ENCODE measurements at regions not wholly inside any gene's neighbourhood (a gene's known extent, or its start where the extent isn't known, plus 50 kb on each side); places are given as distances from the start of the nearest gene placed in this dataset.

DNA sequence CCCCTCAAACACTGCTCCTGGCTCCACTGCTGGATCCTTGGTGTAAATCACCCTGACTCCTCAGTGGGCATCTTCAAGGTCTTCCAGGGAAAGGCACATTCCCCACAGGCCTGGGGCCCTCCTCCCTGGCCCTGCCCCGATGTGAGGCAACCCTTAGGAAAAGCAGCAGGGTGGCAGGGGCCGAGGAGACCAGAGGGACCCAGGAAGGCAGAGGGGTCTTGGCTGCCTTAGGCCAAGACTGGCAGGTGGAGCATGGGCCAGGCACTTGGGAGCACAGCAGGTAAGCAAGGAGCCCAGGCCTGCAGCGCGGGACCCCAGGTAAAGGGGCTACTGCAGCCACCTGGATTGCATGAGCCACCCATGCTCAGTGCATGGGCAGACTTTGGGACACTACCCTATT lies 96.9 kb downstream of the GYPC start:
- ChIA-PET CTCF (no interaction called here), POLR2A (no interaction called here)
- Histone ChIP-seq H3K9me3 (ENCODE audit: control insufficient read depth, insufficient read depth, low read length) (no peaks in the 10 kb centered on the region), H3K27ac (ENCODE audit: low read depth, low read length) (no peak overlapping the region), H3K27me3 (ENCODE audit: control insufficient read depth, insufficient read depth, low read length) (no peaks in the 10 kb centered on the region), H3K4me3 (ENCODE audit: low read depth, low read length) (no peak overlapping the region)
- TF ChIP-seq, protein P1, sequence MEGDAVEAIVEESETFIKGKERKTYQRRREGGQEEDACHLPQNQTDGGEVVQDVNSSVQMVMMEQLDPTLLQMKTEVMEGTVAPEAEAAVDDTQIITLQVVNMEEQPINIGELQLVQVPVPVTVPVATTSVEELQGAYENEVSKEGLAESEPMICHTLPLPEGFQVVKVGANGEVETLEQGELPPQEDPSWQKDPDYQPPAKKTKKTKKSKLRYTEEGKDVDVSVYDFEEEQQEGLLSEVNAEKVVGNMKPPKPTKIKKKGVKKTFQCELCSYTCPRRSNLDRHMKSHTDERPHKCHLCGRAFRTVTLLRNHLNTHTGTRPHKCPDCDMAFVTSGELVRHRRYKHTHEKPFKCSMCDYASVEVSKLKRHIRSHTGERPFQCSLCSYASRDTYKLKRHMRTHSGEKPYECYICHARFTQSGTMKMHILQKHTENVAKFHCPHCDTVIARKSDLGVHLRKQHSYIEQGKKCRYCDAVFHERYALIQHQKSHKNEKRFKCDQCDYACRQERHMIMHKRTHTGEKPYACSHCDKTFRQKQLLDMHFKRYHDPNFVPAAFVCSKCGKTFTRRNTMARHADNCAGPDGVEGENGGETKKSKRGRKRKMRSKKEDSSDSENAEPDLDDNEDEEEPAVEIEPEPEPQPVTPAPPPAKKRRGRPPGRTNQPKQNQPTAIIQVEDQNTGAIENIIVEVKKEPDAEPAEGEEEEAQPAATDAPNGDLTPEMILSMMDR (IDR thresholded peaks at IDR 0.05; ENCODE audit: low read depth, low read length): no peak
- no peak for DNase-seq (ENCODE audit: low read depth, low spot score)

DNA sequence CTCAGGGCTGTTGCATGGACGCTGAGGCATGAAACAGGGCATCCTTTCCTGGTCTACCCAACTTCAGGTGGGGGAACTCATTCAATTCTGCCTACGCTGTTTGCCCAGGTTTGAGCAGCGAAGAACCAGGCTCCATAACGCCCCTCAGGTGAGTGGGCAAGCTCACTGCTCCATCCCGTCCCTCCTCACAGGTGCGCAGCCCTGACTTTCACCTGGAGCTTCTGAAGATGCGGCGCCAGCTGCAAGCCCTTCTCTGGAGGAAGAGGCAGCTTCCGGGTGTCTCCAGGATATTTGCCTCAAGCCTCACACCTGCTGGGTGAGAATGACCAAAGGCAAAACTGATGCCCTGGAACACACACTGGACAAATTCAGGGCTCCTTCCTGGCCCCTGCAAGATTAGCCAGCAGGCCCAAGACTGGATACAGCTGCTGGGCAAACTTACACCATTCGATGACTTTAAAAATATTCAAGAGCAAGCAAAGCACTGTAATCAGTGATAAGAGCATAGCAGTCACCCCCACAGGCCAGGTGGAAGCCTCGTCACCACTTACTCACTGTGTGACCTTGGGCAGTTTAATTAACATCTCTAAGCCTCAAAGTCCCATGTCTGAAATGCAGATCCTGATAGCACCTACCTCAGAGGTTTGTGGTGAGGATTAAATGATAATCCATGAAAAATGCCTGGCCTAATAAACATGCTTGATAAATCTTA lies 97.7 kb downstream of the GYPC start:
- ChIA-PET CTCF (no interaction called here), POLR2A (no interaction called here)
- no peak for DNase-seq (ENCODE audit: low read depth, low spot score)

DNA sequence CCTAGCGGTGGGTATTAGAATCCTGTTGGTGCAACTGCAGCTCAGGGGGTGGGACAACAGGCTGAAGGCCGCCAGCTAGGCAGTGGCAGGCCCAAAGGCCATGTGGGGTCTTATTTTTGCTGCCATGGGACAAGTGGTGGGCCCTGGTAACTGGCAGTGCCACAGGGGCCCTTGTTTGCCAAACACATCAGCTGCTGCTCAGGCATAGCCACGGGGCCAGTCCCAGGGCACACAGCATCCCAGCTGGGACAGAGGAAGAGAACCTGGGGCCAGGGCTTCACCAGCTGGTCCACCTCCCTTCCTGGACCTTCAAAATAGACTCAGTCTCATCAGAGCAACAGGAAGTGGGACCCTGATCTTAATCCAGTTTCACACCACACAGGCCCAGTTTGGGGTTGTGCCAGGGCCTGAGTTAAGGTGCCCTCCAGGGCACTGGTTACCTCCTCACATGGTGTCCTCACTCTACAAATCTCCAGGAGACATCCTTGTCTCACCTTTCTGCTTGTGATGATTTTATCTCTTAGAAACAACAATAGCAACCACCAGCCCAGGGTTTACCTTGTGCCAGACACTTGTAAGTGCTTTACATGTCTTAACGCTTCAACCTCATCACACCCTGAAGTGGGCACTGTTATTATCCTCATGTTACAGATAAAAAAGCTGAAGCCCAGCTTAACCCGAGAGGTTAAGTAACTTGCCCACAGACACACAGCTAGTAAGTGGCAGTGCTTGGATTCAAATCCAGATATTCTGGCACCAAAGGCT lies 98.5 kb downstream of the GYPC start:
- H3K27ac ChIP-seq (ENCODE audit: low read depth, low read length): no peak overlapping the region
- H3K27me3 ChIP-seq (ENCODE audit: control insufficient read depth, insufficient read depth, low read length): no peaks in the 10 kb centered on the region
- DNase-seq (ENCODE audit: low read depth, low spot score): no peak
- CTCF ChIA-PET: no interaction called here
- H3K9me3 ChIP-seq (ENCODE audit: control insufficient read depth, insufficient read depth, low read length): no peaks in the 10 kb centered on the region
- POLR2A ChIA-PET: no interaction called here
- no peak overlapping the region for H3K4me3 ChIP-seq (ENCODE audit: low read depth, low read length)
- TF ChIP-seq, protein P1 (IDR thresholded peaks at IDR 0.05; ENCODE audit: low read depth, low read length): no peak

More for the DNA sequence above, 97.7 kb downstream of the GYPC start:
- H3K9me3 ChIP-seq (ENCODE audit: control insufficient read depth, insufficient read depth, low read length): no peaks in the 10 kb centered on the region
- TF ChIP-seq, protein P1 (IDR thresholded peaks at IDR 0.05; ENCODE audit: low read depth, low read length): no peak
- no peak overlapping the region for H3K27ac ChIP-seq (ENCODE audit: low read depth, low read length)
- H3K4me3 ChIP-seq (ENCODE audit: low read depth, low read length): no peak overlapping the region
- H3K27me3 ChIP-seq (ENCODE audit: control insufficient read depth, insufficient read depth, low read length): no peaks in the 10 kb centered on the region

DNA sequence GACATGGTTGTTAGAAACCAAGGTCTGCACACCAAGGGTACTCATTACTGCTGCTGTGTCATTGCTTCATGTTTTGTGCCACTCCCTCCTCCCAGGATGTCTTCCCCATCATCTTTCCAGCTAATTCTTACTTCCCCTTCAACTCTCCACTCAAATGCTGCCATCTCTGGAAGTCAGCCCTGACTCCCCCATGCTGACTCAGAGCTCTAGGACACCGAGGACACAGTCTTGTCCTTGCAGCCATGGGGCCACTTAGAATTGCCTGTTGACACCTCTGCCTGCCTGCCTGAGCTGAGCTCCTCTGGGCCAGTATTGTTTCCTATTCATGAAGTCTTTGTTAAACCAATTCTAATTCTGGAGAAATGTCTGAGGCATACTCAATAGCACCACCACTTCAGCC lies 100.2 kb downstream of the GYPC start:
- TF ChIP-seq, protein P1 (IDR thresholded peaks at IDR 0.05; ENCODE audit: low read depth, low read length): no peak
- Histone ChIP-seq H3K27me3 (ENCODE audit: control insufficient read depth, insufficient read depth, low read length) (no peaks in the 10 kb centered on the region), H3K27ac (ENCODE audit: low read depth, low read length) (no peak overlapping the region), H3K4me3 (ENCODE audit: low read depth, low read length) (no peak overlapping the region), H3K9me3 (ENCODE audit: control insufficient read depth, insufficient read depth, low read length) (no peaks in the 10 kb centered on the region)
- no peak for DNase-seq (ENCODE audit: low read depth, low spot score)
- CTCF ChIA-PET: interaction anchor here (0.6 kb wide), 1 partner anchor 21 kb away, joined by 3 read pairs; no protein-coding TSS in a partner anchor
- POLR2A ChIA-PET: no interaction called here

DNA sequence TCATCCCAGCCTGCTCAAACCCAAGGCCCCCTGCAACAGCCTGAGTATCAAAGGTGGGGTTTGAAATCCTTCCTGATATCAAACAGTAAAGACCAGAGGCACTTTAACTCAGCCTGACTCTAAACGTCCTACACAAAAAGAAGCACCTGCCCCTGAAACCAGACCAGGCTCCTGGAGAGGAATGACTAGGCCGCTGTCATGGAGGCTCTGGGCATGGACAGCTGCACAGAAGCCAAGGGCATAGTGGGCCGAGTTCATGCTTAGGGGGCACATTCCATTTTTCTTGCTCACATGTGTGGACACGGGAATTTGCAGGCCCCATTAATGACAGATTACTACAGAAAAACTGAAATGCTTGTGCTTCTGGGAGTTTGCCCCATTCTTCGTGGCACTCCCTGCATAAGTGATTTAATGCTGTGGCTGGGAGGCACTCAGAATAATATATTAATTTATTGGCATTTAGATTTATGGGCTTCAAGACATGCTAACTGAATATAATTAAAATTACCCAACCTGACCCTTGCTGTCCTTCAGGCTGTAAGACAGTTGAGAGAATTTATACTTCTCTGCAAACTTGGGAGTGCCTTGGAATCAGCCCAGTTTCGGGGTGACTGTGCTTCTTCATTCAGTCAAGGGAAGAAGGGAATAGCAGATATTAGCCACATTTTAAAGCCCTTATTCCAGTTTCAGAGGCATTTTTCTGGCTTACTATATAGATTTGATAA lies 105.5 kb downstream of the GYPC start:
- TF ChIP-seq, protein P1 (IDR thresholded peaks at IDR 0.05; ENCODE audit: low read depth, low read length): no peak
- CTCF ChIA-PET: no interaction called here
- no peak for DNase-seq (ENCODE audit: low read depth, low spot score)

More for the DNA sequence above, 105.5 kb downstream of the GYPC start:
- POLR2A ChIA-PET: no interaction called here
- Histone ChIP-seq H3K27me3 (ENCODE audit: control insufficient read depth, insufficient read depth, low read length) (peaks cover 3% of the 10 kb centered on the region), H3K4me3 (ENCODE audit: low read depth, low read length) (no peak overlapping the region), H3K27ac (ENCODE audit: low read depth, low read length) (no peak overlapping the region), H3K9me3 (ENCODE audit: control insufficient read depth, insufficient read depth, low read length) (no peaks in the 10 kb centered on the region)
